PC-9 (cell line): ENCODE measurements at regions not wholly inside any gene's neighbourhood (a gene's known extent, or its start where the extent isn't known, plus 50 kb on each side); places are given as distances from the start of the nearest gene placed in this dataset.
A peak's percentile ranks its signal among the peaks of the same experiment; 100 is the strongest.

Experiments used
- BruUV-seq: library from RNA; stranded (reverse); fragments of 400-500 nt; replicated peaks from 2 replicates; lab custom pipeline; 2021; lab: Mats Ljungman, UMichigan
- CTCF ChIA-PET: fragments of 300-600 bp; sonication (Branson Sonifier 250); formaldehyde crosslinking; loops from one replicate; lab custom pipeline; 2022; ENCODE audit warnings: antibody characterized with exemption; lab: Charles Lee
- POLR2A ChIA-PET: fragments of 300-600 bp; sonication (Branson Sonifier 250); formaldehyde crosslinking; loops from one replicate; lab custom pipeline; 2022; ENCODE audit warnings: antibody characterized with exemption; ENCODE audit not compliant: unreplicated experiment; lab: Charles Lee
- DNase-seq, 2 experiments: peaks; one replicate each; pipeline versions ENCODE4 v3.0.0 to v3.0.0-alpha.2; 2015 to 2022; ENCODE audit warnings: mixed read lengths in 1 of 2
- H2AFZ ChIP-seq: fragments of 200-600 bp; sonication (generic); 2 replicates; pipeline ENCODE4 v1.8.1; 2017; ENCODE audit warnings: antibody characterized with exemption
- H3F3A ChIP-seq: fragments of 200-600 bp; sonication (generic); 2 replicates; pipeline ENCODE4 v1.8.1; 2017; ENCODE audit warnings: antibody characterized with exemption, mild to moderate bottlenecking, low read depth; ENCODE audit not compliant: insufficient read depth
- H3K27ac ChIP-seq: fragments of 200-600 bp; sonication (generic); 2 replicates; pipeline ENCODE4 v1.6.1; 2016; ENCODE audit warnings: mixed run types
- H3K27me3 ChIP-seq: fragments of 200-600 bp; sonication (generic); 2 replicates; pipeline ENCODE4 v1.6.1; 2016; ENCODE audit warnings: low read depth, mixed run types; ENCODE audit not compliant: insufficient read depth
- H3K36me3 ChIP-seq: fragments of 200-600 bp; sonication (generic); 2 replicates; pipeline ENCODE4 v1.6.1; 2016; ENCODE audit warnings: low read depth, mixed run types
- H3K4me1 ChIP-seq: fragments of 200-600 bp; sonication (generic); replicated peaks from 2 replicates; pipeline ENCODE4 v1.6.1; 2016; ENCODE audit warnings: mixed run types; ENCODE audit not compliant: insufficient read depth
- H3K4me2 ChIP-seq: fragments of 200-600 bp; sonication (generic); 2 replicates; pipeline ENCODE4 v1.6.1; 2017; ENCODE audit warnings: mixed run types
- H3K4me3 ChIP-seq: fragments of 200-600 bp; sonication (generic); 2 replicates; pipeline ENCODE4 v1.6.1; 2016; ENCODE audit warnings: mixed run types
- H3K79me2 ChIP-seq: fragments of 200-600 bp; sonication (generic); 2 replicates; pipeline ENCODE4 v1.6.1; 2017; ENCODE audit warnings: low read depth, mixed run types
- H3K9me2 ChIP-seq: fragments of 200-600 bp; sonication (generic); 2 replicates; pipeline ENCODE4 v1.8.1; 2017; ENCODE audit warnings: mild to moderate bottlenecking; ENCODE audit not compliant: insufficient read depth
- H3K9me3 ChIP-seq: fragments of 200-600 bp; sonication (generic); 2 replicates; pipeline ENCODE4 v1.8.1; 2016; ENCODE audit warnings: low read depth; ENCODE audit not compliant: insufficient read depth
- H4K20me1 ChIP-seq: fragments of 200-600 bp; sonication (generic); 2 replicates; pipeline ENCODE4 v1.8.1; 2017; ENCODE audit not compliant: insufficient read depth
- CTCF ChIP-seq: fragments of 200-600 bp; sonication (generic); conservative IDR thresholded peaks from 2 replicates; pipeline ENCODE4 v1.6.1; 2017; ENCODE audit warnings: mixed run types, antibody characterized with exemption, mild to moderate bottlenecking, moderate library complexity
- EZH2 ChIP-seq: fragments of 200-600 bp; sonication (generic); IDR thresholded peaks from 2 replicates; pipeline ENCODE4 v1.8.0; 2017; ENCODE audit warnings: antibody characterized with exemption, low read depth
- intact Hi-C: fragments of 100-400 bp; cut with micrococcal nuclease; formaldehyde crosslinking; loops from one replicate; pipeline ENCODE4 v1.10.0; 2022; ENCODE audit not compliant: unreplicated experiment

GRCh38 chr2:220455351-220455990, 828.0 kb downstream of the SLC4A3 start:
- no peaks in the 10 kb centered on the region for H3K9me2 ChIP-seq
- no peak overlapping the region for H3K4me3 ChIP-seq
- no peak overlapping the region for H3K4me2 ChIP-seq
- no peak overlapping the region for H2AFZ ChIP-seq
- no peak overlapping the region for H3K27ac ChIP-seq
- no peaks in the 10 kb centered on the region for H3K36me3 ChIP-seq
- H3K9me3 ChIP-seq = no peaks in the 10 kb centered on the region
- POLR2A ChIA-PET = interaction anchor here (0.7 kb wide), 1 partner anchor 389 kb away, joined by 5 read pairs; no protein-coding TSS in a partner anchor
- no peak for TF ChIP-seq CTCF
- no peak for TF ChIP-seq EZH2
- no peaks in the 10 kb centered on the region for H3F3A ChIP-seq
- no peak for DNase-seq
- H3K4me1 ChIP-seq = no peaks in the 10 kb centered on the region
- BruUV-seq = no TSS peak
- CTCF ChIA-PET = no interaction called here
- H3K79me2 ChIP-seq = no peaks in the 10 kb centered on the region
- H3K27me3 ChIP-seq = no peaks in the 10 kb centered on the region
- intact Hi-C loops = no loop called here
- H4K20me1 ChIP-seq = no peaks in the 10 kb centered on the region

GRCh38 chr2:220458051-220458450, 830.6 kb downstream of the SLC4A3 start:
- no peaks in the 10 kb centered on the region for H3K9me2 ChIP-seq
- ChIA-PET POLR2A (no interaction called here), CTCF (no interaction called here)
- no peak for DNase-seq
- H3K4me1 ChIP-seq = no peaks in the 10 kb centered on the region
- H3K79me2 ChIP-seq = no peaks in the 10 kb centered on the region
- H3K9me3 ChIP-seq = no peaks in the 10 kb centered on the region
- no peaks in the 10 kb centered on the region for H3K27me3 ChIP-seq
- H3K4me3 ChIP-seq = no peak overlapping the region
- no peaks in the 10 kb centered on the region for H4K20me1 ChIP-seq
- H3K4me2 ChIP-seq = no peak overlapping the region
- no peaks in the 10 kb centered on the region for H3F3A ChIP-seq
- no peaks in the 10 kb centered on the region for H3K36me3 ChIP-seq
- TF ChIP-seq CTCF = no peak
- no peak for TF ChIP-seq EZH2
- no peak overlapping the region for H3K27ac ChIP-seq
- intact Hi-C loops = no loop called here
- no peak overlapping the region for H2AFZ ChIP-seq
- no TSS peak for BruUV-seq

GRCh38 chr2:220460257-220460985, 833.0 kb downstream of the SLC4A3 start:
- DNase-seq = no peak
- intact Hi-C loops = no loop called here
- Histone ChIP-seq H3K79me2 (no peaks in the 10 kb centered on the region), H3K9me3 (no peaks in the 10 kb centered on the region), H3K4me1 (no peaks in the 10 kb centered on the region), H3K27me3 (no peaks in the 10 kb centered on the region), H3K27ac (no peak overlapping the region), H2AFZ (no peak overlapping the region), H3K4me2 (no peak overlapping the region), H3K9me2 (no peaks in the 10 kb centered on the region), H3K4me3 (no peak overlapping the region), H4K20me1 (no peaks in the 10 kb centered on the region), H3K36me3 (no peaks in the 10 kb centered on the region), H3F3A (no peaks in the 10 kb centered on the region)
- CTCF ChIA-PET = no interaction called here
- TF ChIP-seq CTCF (peak; percentile 24; the same call in 1 of the 2 replicates), EZH2 (no peak)
- POLR2A ChIA-PET = no interaction called here
- no TSS peak for BruUV-seq
